22Rv1 (cell line): ENCODE measurements at regions not wholly inside any gene's neighbourhood (a gene's known extent, or its start where the extent isn't known, plus 50 kb on each side); places are given as distances from the start of the nearest gene placed in this dataset.
"Not testable (repeated sequence)": the region's sequence is repeated elsewhere in the genome, so short reads cannot be mapped to it uniquely, and the experiment has no call there.

Source experiments
- ZFX ChIP-seq: fragments of 450-650 bp; IDR thresholded peaks from 2 replicates; pipeline ENCODE4 v1.6.1; 2017; ENCODE audit warnings: antibody characterized with exemption, borderline replicate concordance
- TF ChIP-seq, protein P1 (sequence below): fragments of 450-650 bp; IDR thresholded peaks from 2 replicates; pipeline ENCODE4 v1.5.1; 2017; ENCODE audit warnings: mild to moderate bottlenecking

DNA sequence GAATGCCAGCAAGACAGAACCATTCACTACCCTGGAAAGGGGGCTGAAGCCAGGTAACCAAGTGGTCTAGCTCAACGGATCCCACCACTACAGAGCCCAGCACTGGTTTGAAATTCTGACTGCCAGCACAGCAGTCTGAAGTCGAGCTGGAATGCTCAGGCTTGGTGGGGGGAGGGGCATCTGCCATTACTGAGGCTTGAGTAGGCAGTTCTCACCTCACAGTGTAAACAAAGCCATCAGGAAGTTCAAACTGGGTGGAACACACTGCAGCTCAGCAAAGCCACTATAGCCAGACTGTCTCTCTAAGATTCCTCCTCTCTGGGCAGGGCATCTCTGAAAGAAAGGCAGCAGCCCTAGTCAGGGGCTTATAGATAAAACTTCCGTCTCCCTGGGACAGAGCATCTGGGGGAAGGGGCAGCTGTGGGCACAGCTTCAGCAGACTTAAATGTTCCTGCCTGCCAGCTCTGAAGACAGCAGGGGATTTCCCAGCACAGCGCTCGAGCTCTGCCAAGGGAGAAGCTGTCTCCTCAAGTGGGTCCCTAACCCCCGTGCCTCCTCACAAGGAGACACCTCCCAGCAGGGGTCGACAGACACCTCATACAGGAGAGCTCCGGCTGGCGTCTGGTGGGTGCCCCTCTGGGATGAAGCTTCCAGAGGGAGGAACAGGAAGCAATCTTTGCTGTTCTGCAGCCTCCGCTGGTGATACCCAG, 188.1 kb upstream of the EDNRA start:
- not testable (repeated sequence) for TF ChIP-seq ZFX
- TF ChIP-seq, protein P1, sequence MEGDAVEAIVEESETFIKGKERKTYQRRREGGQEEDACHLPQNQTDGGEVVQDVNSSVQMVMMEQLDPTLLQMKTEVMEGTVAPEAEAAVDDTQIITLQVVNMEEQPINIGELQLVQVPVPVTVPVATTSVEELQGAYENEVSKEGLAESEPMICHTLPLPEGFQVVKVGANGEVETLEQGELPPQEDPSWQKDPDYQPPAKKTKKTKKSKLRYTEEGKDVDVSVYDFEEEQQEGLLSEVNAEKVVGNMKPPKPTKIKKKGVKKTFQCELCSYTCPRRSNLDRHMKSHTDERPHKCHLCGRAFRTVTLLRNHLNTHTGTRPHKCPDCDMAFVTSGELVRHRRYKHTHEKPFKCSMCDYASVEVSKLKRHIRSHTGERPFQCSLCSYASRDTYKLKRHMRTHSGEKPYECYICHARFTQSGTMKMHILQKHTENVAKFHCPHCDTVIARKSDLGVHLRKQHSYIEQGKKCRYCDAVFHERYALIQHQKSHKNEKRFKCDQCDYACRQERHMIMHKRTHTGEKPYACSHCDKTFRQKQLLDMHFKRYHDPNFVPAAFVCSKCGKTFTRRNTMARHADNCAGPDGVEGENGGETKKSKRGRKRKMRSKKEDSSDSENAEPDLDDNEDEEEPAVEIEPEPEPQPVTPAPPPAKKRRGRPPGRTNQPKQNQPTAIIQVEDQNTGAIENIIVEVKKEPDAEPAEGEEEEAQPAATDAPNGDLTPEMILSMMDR, result not testable (repeated sequence)
